ENCODE measurements at regions not wholly inside any gene's neighbourhood (a gene's known extent, or its start where the extent isn't known, plus 50 kb on each side); places are given as distances from the start of the nearest gene placed in this dataset.

GRCh38 chr3:124565551-124565950 lies 164.7 kb upstream of the UMPS start:
- no peak for TF ChIP-seq POLR2A (IDR thresholded peaks at IDR 0.05)
- no peak for TF ChIP-seq CTCF (IDR thresholded peaks at IDR 0.05)

Data from right lobe of liver (tissue), 4 donors.